DND-41 (cell line): ENCODE measurements at regions not wholly inside any gene's neighbourhood (a gene's known extent, or its start where the extent isn't known, plus 50 kb on each side); places are given as distances from the start of the nearest gene placed in this dataset.

Experiments used
- CTCF ChIP-seq: IDR thresholded peaks from 2 replicates; pipeline ENCODE4 v1.5.1; 2012; ENCODE audit warnings: borderline replicate concordance, low read length, moderate library complexity, mild to moderate bottlenecking; ENCODE audit not compliant: poor library complexity, severe bottlenecking; ENCODE audit errors: extremely low read depth
- EZH2 ChIP-seq: IDR thresholded peaks from 3 replicates; pipeline ENCODE4 v1.6.1; 2012; ENCODE audit warnings: borderline replicate concordance, low read depth, mild to moderate bottlenecking, moderate library complexity, low read length, inconsistent platforms; ENCODE audit not compliant: severe bottlenecking

- TF ChIP-seq CTCF (no peak), EZH2 (no peak)
These were observed 56.0 kb upstream of the SLC22A16 start for GRCh38 chr6:110532431-110532830.
